HUES64 (cell line): ENCODE measurements at regions not wholly inside any gene's neighbourhood (a gene's known extent, or its start where the extent isn't known, plus 50 kb on each side); places are given as distances from the start of the nearest gene placed in this dataset.

Source experiments
- H3K27ac ChIP-seq: 2 replicates; pipeline ENCODE4 v1.7.0; 2013; ENCODE audit warnings: low read depth, low read length, inconsistent platforms
- H3K27me3 ChIP-seq: 2 replicates; pipeline ENCODE4 v1.6.1; 2013; ENCODE audit warnings: mild to moderate bottlenecking, low read length; ENCODE audit not compliant: insufficient read depth
- H3K36me3 ChIP-seq: 2 replicates; pipeline ENCODE4 v1.6.1; 2013; ENCODE audit warnings: mild to moderate bottlenecking, low read length; ENCODE audit not compliant: insufficient read depth
- H3K4me1 ChIP-seq: 2 replicates; pipeline ENCODE4 v1.6.1; 2013; ENCODE audit warnings: mild to moderate bottlenecking, low read length, moderate library complexity; ENCODE audit not compliant: insufficient read depth
- H3K4me3 ChIP-seq: 2 replicates; pipeline ENCODE4 v1.5.1; 2013; ENCODE audit warnings: mild to moderate bottlenecking, low read length, moderate library complexity
- H3K9ac ChIP-seq: 2 replicates; pipeline ENCODE4 v1.6.1; 2013; ENCODE audit warnings: mild to moderate bottlenecking, low read depth, low read length
- H3K9me3 ChIP-seq: 2 replicates; pipeline ENCODE4 v1.6.1; 2013; ENCODE audit warnings: low read depth, low read length; ENCODE audit not compliant: insufficient read depth
- WGBS: fragments of 150-250, 120-280 bp; methylation state at CpG from one replicate; pipeline ENCODE4 v1.1.7; 2013; ENCODE audit warnings: missing lambda C conversion rate; 5-methylcytosine and 5-hydroxymethylcytosine counted together

GRCh38 chr1:195934817-195935553 lies 673.3 kb downstream of the KCNT2 start:
- no peaks in the 10 kb centered on the region for H3K36me3 ChIP-seq
- no peaks in the 10 kb centered on the region for H3K27me3 ChIP-seq
- 85% methylated on average over 9 of the region's 10 CpGs for WGBS
- no peaks in the 10 kb centered on the region for H3K9me3 ChIP-seq
- peaks cover 1% of the 10 kb centered on the region for H3K4me1 ChIP-seq
- no peak overlapping the region for H3K27ac ChIP-seq
- no peak overlapping the region for H3K9ac ChIP-seq
- no peak overlapping the region for H3K4me3 ChIP-seq

GRCh38 chr1:195933835-195934234 lies 674.4 kb downstream of the KCNT2 start:
- Histone ChIP-seq H3K9me3 (no peaks in the 10 kb centered on the region), H3K4me3 (no peak overlapping the region), H3K36me3 (no peaks in the 10 kb centered on the region), H3K27ac (no peak overlapping the region), H3K9ac (no peak overlapping the region), H3K27me3 (no peaks in the 10 kb centered on the region), H3K4me1 (no peaks in the 10 kb centered on the region)
- 90% methylated on average over 1 of the region's 1 CpG for WGBS

GRCh38 chr1:195915826-195916225 lies 692.4 kb downstream of the KCNT2 start:
- 94% methylated on average over 1 of the region's 1 CpG for WGBS
- H3K4me1 ChIP-seq, result no peaks in the 10 kb centered on the region
- H3K27me3 ChIP-seq, result no peaks in the 10 kb centered on the region
- H3K4me3 ChIP-seq, result no peak overlapping the region
- no peak overlapping the region for H3K27ac ChIP-seq
- no peaks in the 10 kb centered on the region for H3K9me3 ChIP-seq
- no peaks in the 10 kb centered on the region for H3K36me3 ChIP-seq
- no peak overlapping the region for H3K9ac ChIP-seq

- H3K4me1 ChIP-seq, result no peaks in the 10 kb centered on the region
- no peak overlapping the region for H3K4me3 ChIP-seq
- no peak overlapping the region for H3K9ac ChIP-seq
- H3K9me3 ChIP-seq, result no peaks in the 10 kb centered on the region
- no peaks in the 10 kb centered on the region for H3K27me3 ChIP-seq
- over 99% methylated on average over 5 of the region's 6 CpGs for WGBS
- no peaks in the 10 kb centered on the region for H3K36me3 ChIP-seq
- no peak overlapping the region for H3K27ac ChIP-seq
Measured at GRCh38 chr1:195909061-195909460, 699.2 kb downstream of the KCNT2 start.

GRCh38 chr1:195908121-195908520 lies 700.1 kb downstream of the KCNT2 start:
- Histone ChIP-seq H3K36me3 (no peaks in the 10 kb centered on the region), H3K4me3 (no peak overlapping the region), H3K27me3 (no peaks in the 10 kb centered on the region), H3K27ac (no peak overlapping the region), H3K4me1 (no peaks in the 10 kb centered on the region), H3K9ac (no peak overlapping the region), H3K9me3 (no peaks in the 10 kb centered on the region)
- no CpG with 5 or more reads among the region's 1 CpG for WGBS

GRCh38 chr1:195903203-195903602 lies 705.0 kb downstream of the KCNT2 start:
- Histone ChIP-seq H3K27me3 (no peaks in the 10 kb centered on the region), H3K4me3 (no peak overlapping the region), H3K27ac (no peak overlapping the region), H3K36me3 (no peaks in the 10 kb centered on the region), H3K4me1 (no peaks in the 10 kb centered on the region), H3K9me3 (no peaks in the 10 kb centered on the region), H3K9ac (no peak overlapping the region)
- WGBS, result 95% methylated on average over 3 of the region's 3 CpGs

GRCh38 chr1:195902779-195903178 lies 705.5 kb downstream of the KCNT2 start:
- over 99% methylated on average over 4 of the region's 4 CpGs for WGBS
- Histone ChIP-seq H3K27ac (no peak overlapping the region), H3K4me1 (no peaks in the 10 kb centered on the region), H3K9me3 (no peaks in the 10 kb centered on the region), H3K9ac (no peak overlapping the region), H3K4me3 (no peak overlapping the region), H3K27me3 (no peaks in the 10 kb centered on the region), H3K36me3 (no peaks in the 10 kb centered on the region)

GRCh38 chr1:195899762-195900352 lies 708.4 kb downstream of the KCNT2 start:
- H3K27ac ChIP-seq, result no peak overlapping the region
- H3K4me1 ChIP-seq, result no peaks in the 10 kb centered on the region
- H3K9me3 ChIP-seq, result no peaks in the 10 kb centered on the region
- no peak overlapping the region for H3K9ac ChIP-seq
- no peaks in the 10 kb centered on the region for H3K36me3 ChIP-seq
- WGBS, result 100% methylated on average over 1 of the region's 1 CpG
- H3K4me3 ChIP-seq, result no peak overlapping the region
- H3K27me3 ChIP-seq, result no peaks in the 10 kb centered on the region

GRCh38 chr1:195898924-195899323 lies 709.3 kb downstream of the KCNT2 start:
- Histone ChIP-seq H3K4me1 (0 out of 2 replicates have a peak, but pooled peaks cover 4% of the 10 kb centered on the region), H3K36me3 (no peaks in the 10 kb centered on the region), H3K9ac (no peak overlapping the region), H3K9me3 (no peaks in the 10 kb centered on the region), H3K4me3 (no peak overlapping the region), H3K27ac (no peak overlapping the region), H3K27me3 (no peaks in the 10 kb centered on the region)
- 92% methylated on average over 2 of the region's 2 CpGs for WGBS

GRCh38 chr1:195898373-195898772 lies 709.9 kb downstream of the KCNT2 start:
- Histone ChIP-seq H3K9me3 (no peaks in the 10 kb centered on the region), H3K4me3 (no peak overlapping the region), H3K27ac (no peak overlapping the region), H3K4me1 (0 out of 2 replicates have a peak, but pooled peaks cover 4% of the 10 kb centered on the region), H3K9ac (no peak overlapping the region), H3K27me3 (no peaks in the 10 kb centered on the region), H3K36me3 (no peaks in the 10 kb centered on the region)
- WGBS, result 93% methylated on average over 3 of the region's 3 CpGs

GRCh38 chr1:195897076-195897475 lies 711.2 kb downstream of the KCNT2 start:
- 94% methylated on average over 6 of the region's 6 CpGs for WGBS
- Histone ChIP-seq H3K27me3 (no peaks in the 10 kb centered on the region), H3K4me3 (no peak overlapping the region), H3K36me3 (no peaks in the 10 kb centered on the region), H3K9me3 (no peaks in the 10 kb centered on the region), H3K4me1 (0 out of 2 replicates have a peak, but pooled peaks cover 4% of the 10 kb centered on the region), H3K9ac (no peak overlapping the region), H3K27ac (no peak overlapping the region)
